H1 (cell line): ENCODE measurements at regions not wholly inside any gene's neighbourhood (a gene's known extent, or its start where the extent isn't known, plus 50 kb on each side); places are given as distances from the start of the nearest gene placed in this dataset.

Experiments
- POLR2A ChIP-seq, 2 experiments: IDR thresholded peaks; 1 replicate in 1 of 2; 2 replicates in 1 of 2; pipeline ENCODE4 v1.6.1; 2011; ENCODE audit warnings: low read depth in 2 of 2, low read length in 2 of 2, mild to moderate bottlenecking in 2 of 2; ENCODE audit errors: control extremely low read depth in 1 of 2
- SIN3A ChIP-seq, 2 experiments: IDR thresholded peaks in 1 of 2; conservative IDR thresholded peaks in 1 of 2; 2 replicates each; pipeline ENCODE4 v1.6.1; 2011 to 2012; ENCODE audit warnings: low read length in 2 of 2, improper control_type of control experiment in 1 of 2, low read depth in 1 of 2, mild to moderate bottlenecking in 1 of 2
- SP1 ChIP-seq: IDR thresholded peaks from 2 replicates; pipeline ENCODE4 v1.6.1; 2011; ENCODE audit warnings: low read depth, low read length
- SUZ12 ChIP-seq: fragments of 200-600 bp; sonication (generic); IDR thresholded peaks from 2 replicates; pipeline ENCODE4 v1.6.1; 2012; ENCODE audit warnings: mild to moderate bottlenecking, inconsistent platforms, low read length, moderate library complexity, mixed read lengths

- TF ChIP-seq SUZ12 (no peak), SP1 (no peak), POLR2A (IDR thresholded peaks at IDR 0.05; ENCODE audit: control extremely low read depth in 1 of 2, low read depth in 2 of 2, low read length in 2 of 2) (no peak), SIN3A (conservative IDR thresholded peaks at IDR 0.05 in 1 of 2, IDR thresholded peaks at IDR 0.05 in 1 of 2; ENCODE audit: low read depth in 1 of 2, low read length in 2 of 2) (no peak)
Measured at GRCh38 chr10:44459671-44460070, 74.8 kb upstream of the CXCL12 start (continued).
